ENCODE measurements at regions not wholly inside any gene's neighbourhood (a gene's known extent, or its start where the extent isn't known, plus 50 kb on each side); places are given as distances from the start of the nearest gene placed in this dataset.

DNA sequence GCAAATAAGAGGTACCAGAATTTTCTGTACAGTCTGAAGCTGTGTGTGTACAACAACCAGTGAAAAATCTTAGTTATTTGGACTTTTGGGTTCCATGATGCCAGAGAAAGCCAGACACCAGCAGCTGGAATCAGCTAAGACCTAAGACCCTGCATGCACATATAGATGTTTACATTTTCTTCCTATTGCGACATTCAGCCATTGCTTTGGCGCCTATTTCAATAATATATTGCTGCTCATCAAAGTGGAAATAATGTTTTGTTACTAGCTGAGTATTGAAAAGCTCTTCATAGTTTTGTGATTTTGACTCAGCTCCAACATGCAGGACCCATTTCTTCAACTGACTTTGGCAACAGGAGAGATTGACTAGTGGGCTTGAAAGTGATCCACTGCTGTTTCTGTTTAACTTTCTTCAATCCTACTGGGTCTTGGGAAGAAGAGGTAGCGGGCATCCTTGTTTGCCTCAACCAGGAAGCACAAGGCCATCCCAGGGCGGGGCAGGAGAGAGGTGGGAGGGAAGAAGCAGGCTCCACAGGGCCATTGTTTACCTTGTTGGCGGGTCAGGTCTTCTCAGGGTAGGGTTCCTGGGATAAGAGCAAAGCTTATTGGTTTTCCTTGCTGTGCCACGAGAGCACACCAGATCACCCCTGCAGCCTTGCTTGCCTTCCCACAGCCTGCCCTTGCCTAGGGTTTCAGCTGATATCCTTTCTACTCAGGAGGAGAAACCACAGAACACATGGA lies 101.3 kb upstream of the ESR1 start:
- no peaks in the 10 kb centered on the region for H3K9me3 ChIP-seq
- H3K27ac ChIP-seq: no peak overlapping the region
- WGBS, 2 donors (ENCODE audit: low coverage in 1 of 2): 64 to 89% methylated on average over 2 to 6 of the region's 6 CpGs
- no peaks in the 10 kb centered on the region for H3K27me3 ChIP-seq
- no peak overlapping the region for H3K4me3 ChIP-seq
- H3K36me3 ChIP-seq: no peaks in the 10 kb centered on the region
- no peak for DNase-seq
- intact Hi-C loops (cut with DNase I; ENCODE audit: low total_unique reads) (no loop called here), in situ Hi-C loops (cut with MboI; ENCODE audit: low pct_ligation_motif_present in 1 of 4, low pct_unique_long_range_greater_than_20kb in 1 of 4, low sequenced_read_pairs in 3 of 4) (no loop called here)
- TF ChIP-seq POLR2A (IDR thresholded peaks at IDR 0.05): no peak
- no peak for TF ChIP-seq EP300 (IDR thresholded peaks at IDR 0.05; ENCODE audit: low read depth)
- TF ChIP-seq POLR2AphosphoS5 (IDR thresholded peaks at IDR 0.05): no peak
- TF ChIP-seq, protein P1, sequence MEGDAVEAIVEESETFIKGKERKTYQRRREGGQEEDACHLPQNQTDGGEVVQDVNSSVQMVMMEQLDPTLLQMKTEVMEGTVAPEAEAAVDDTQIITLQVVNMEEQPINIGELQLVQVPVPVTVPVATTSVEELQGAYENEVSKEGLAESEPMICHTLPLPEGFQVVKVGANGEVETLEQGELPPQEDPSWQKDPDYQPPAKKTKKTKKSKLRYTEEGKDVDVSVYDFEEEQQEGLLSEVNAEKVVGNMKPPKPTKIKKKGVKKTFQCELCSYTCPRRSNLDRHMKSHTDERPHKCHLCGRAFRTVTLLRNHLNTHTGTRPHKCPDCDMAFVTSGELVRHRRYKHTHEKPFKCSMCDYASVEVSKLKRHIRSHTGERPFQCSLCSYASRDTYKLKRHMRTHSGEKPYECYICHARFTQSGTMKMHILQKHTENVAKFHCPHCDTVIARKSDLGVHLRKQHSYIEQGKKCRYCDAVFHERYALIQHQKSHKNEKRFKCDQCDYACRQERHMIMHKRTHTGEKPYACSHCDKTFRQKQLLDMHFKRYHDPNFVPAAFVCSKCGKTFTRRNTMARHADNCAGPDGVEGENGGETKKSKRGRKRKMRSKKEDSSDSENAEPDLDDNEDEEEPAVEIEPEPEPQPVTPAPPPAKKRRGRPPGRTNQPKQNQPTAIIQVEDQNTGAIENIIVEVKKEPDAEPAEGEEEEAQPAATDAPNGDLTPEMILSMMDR (IDR thresholded peaks at IDR 0.05): no peak
- H3K4me1 ChIP-seq: no peaks in the 10 kb centered on the region

DNA sequence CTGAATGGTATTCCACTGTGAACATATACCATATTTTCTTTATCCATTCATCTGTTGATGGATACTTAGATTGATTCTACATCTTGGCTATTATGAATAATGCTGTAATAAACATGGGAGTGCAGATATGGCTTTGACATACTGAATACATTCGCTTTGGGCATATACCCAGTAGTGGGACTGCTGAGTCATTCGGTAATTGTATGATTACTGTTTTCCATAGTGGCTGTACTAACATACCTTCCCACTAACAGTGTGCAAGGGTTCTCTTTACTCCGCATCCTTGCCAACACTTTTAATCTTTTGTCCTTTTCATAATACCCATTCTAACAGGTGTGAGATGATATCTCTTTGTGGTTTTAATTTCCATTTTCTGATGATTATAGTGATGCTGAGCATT lies 98.2 kb upstream of the ESR1 start:
- H3K4me1 ChIP-seq: no peaks in the 10 kb centered on the region
- H3K27me3 ChIP-seq: no peaks in the 10 kb centered on the region
- no peaks in the 10 kb centered on the region for H3K36me3 ChIP-seq
- TF ChIP-seq POLR2AphosphoS5 (IDR thresholded peaks at IDR 0.05): no peak
- no peak for TF ChIP-seq EP300 (IDR thresholded peaks at IDR 0.05; ENCODE audit: low read depth)
- no peak for TF ChIP-seq POLR2A (IDR thresholded peaks at IDR 0.05)
- TF ChIP-seq, protein P1 (IDR thresholded peaks at IDR 0.05): no peak
- DNase-seq: no peak
- H3K9me3 ChIP-seq: peaks cover 0 to 6% of the 10 kb centered on the region in 2 donors
- intact Hi-C loops (cut with DNase I; ENCODE audit: low total_unique reads) (no loop called here), in situ Hi-C loops (cut with MboI; ENCODE audit: low pct_ligation_motif_present in 1 of 4, low pct_unique_long_range_greater_than_20kb in 1 of 4, low sequenced_read_pairs in 3 of 4) (no loop called here)
- 85 to 88% methylated on average over 3 of the region's 3 CpGs for WGBS, 2 donors (ENCODE audit: low coverage in 1 of 2)
- H3K4me3 ChIP-seq: no peak overlapping the region
- H3K27ac ChIP-seq: no peak overlapping the region

DNA sequence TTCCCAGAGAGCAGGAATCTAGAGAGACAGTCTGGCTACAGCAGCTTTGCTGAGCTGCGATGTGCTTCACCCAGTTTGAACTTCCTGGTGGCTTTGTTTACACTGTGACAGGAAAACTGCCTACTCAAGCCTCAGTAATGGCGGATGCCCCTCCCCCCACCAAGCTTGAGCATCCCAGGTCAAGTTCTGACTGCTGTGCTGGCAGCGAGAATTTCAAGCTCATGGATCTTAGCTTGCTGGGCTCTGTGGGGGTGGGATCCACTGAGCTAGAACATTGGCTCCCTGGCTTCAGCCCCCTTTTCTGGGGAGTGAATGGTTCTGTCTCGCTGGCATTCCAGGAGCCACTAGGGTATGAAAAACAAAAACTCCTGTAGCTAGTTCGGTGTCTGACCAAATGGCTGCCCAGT lies 91.0 kb upstream of the ESR1 start:
- no peaks in the 10 kb centered on the region for H3K36me3 ChIP-seq
- WGBS, 2 donors (ENCODE audit: low coverage in 1 of 2): 60% methylated on average over 5 of the region's 5 CpGs; no CpG with 5 or more reads in 1 of the 2 donors
- DNase-seq: no peak
- no peak overlapping the region for H3K27ac ChIP-seq
- no peak overlapping the region for H3K4me3 ChIP-seq
- TF ChIP-seq, protein P1 (IDR thresholded peaks at IDR 0.05): no peak
- TF ChIP-seq POLR2A (IDR thresholded peaks at IDR 0.05) (no peak), POLR2AphosphoS5 (IDR thresholded peaks at IDR 0.05) (no peak), EP300 (IDR thresholded peaks at IDR 0.05; ENCODE audit: low read depth) (no peak)
- no peaks in the 10 kb centered on the region for H3K27me3 ChIP-seq
- in situ Hi-C loops (cut with MboI; ENCODE audit: low pct_ligation_motif_present in 1 of 4, low pct_unique_long_range_greater_than_20kb in 1 of 4, low sequenced_read_pairs in 3 of 4) (no loop called here), intact Hi-C loops (cut with DNase I; ENCODE audit: low total_unique reads) (no loop called here)
- H3K4me1 ChIP-seq: no peaks in the 10 kb centered on the region
- peaks cover 0 to 6% of the 10 kb centered on the region in 2 donors for H3K9me3 ChIP-seq

DNA sequence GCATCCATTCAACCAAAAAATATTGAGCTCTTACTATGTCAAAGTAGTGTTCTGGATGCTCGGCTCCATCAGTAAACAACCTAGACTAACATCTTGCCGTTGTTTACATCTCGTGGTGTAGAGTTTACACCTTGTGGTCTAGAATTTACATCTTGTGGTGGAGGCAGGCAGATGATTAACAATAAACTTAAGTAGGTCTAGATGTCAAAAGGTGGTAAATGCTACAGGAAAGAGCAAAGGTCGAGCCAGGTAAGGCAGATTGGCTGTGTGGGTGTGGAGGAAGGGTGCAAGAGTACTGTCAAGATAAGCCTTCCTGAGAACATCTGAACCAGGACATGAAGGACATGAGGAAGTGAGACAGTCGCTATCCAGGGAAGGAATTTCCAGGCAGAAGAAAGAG lies 88.4 kb upstream of the ESR1 start:
- in situ Hi-C loops (cut with MboI; ENCODE audit: low pct_ligation_motif_present in 1 of 4, low pct_unique_long_range_greater_than_20kb in 1 of 4, low sequenced_read_pairs in 3 of 4) (no loop called here), intact Hi-C loops (cut with DNase I; ENCODE audit: low total_unique reads) (no loop called here)
- no peak for DNase-seq
- 50 to 67% methylated on average over 4 to 5 of the region's 5 CpGs for WGBS, 2 donors (ENCODE audit: low coverage in 1 of 2)
- H3K27ac ChIP-seq: no peak overlapping the region
- H3K27me3 ChIP-seq: no peaks in the 10 kb centered on the region
- no peaks in the 10 kb centered on the region for H3K9me3 ChIP-seq
- no peak overlapping the region for H3K4me3 ChIP-seq
- H3K4me1 ChIP-seq: no peaks in the 10 kb centered on the region
- H3K36me3 ChIP-seq: no peaks in the 10 kb centered on the region
- TF ChIP-seq, protein P1 (IDR thresholded peaks at IDR 0.05): no peak
- no peak for TF ChIP-seq POLR2A (IDR thresholded peaks at IDR 0.05)
- no peak for TF ChIP-seq POLR2AphosphoS5 (IDR thresholded peaks at IDR 0.05)
- no peak for TF ChIP-seq EP300 (IDR thresholded peaks at IDR 0.05; ENCODE audit: low read depth)
